K562 (cell line): ENCODE measurements at regions not wholly inside any gene's neighbourhood (a gene's known extent, or its start where the extent isn't known, plus 50 kb on each side); places are given as distances from the start of the nearest gene placed in this dataset.

Experiments
- ATAC-seq: fragments of 200-7000 bp; cut with Tn5 transposase; 3 replicates; pipeline ENCODE4 v1.9.1; 2020; ENCODE audit warnings: moderate library complexity
- BruUV-seq: library from RNA; stranded (reverse); fragments of 400-500 nt; replicated peaks from 2 replicates; lab custom pipeline; 2021; lab: Mats Ljungman, UMichigan
- CTCF ChIA-PET: fragments of 300-600 bp; formaldehyde crosslinking; extraction: SDS; loops from one replicate; lab custom pipeline; 2021; ENCODE audit warnings: low intra/inter-chr PET ratio; lab: Yijun Ruan, JAX
- POLR2A ChIA-PET: fragments of 300-600, 350-650 bp; sonication (Branson Sonifier 250); formaldehyde crosslinking; extraction: SDS; loops from one replicate; lab custom pipeline; 2021; ENCODE audit warnings: antibody characterized with exemption, inconsistent platforms; lab: Yijun Ruan, JAX
- DNase-seq, 4 experiments: peaks; one replicate each; pipeline versions ENCODE4 v3.0.0 to v3.0.0-alpha.2; 2011 to 2018; ENCODE audit warnings: low spot score in 3 of 4, mixed read lengths in 3 of 4; ENCODE audit errors: extremely low read depth in 1 of 4
- FAIRE-seq: peaks from 2 replicates; lab custom pipeline; 2011; peaks lifted over from hg19 to GRCh38; lab: Jason Lieb, UNC
- H2AFZ ChIP-seq: 2 replicates; pipeline ENCODE4 v1.6.0; 2011; ENCODE audit warnings: low read depth, low read length, control low read depth, inconsistent platforms
- H3K27ac ChIP-seq: fragments of 200-600 bp; 3 replicates; pipeline ENCODE4 v1.8.0; 2011; ENCODE audit warnings: low read depth, mild to moderate bottlenecking, control low read depth, inconsistent platforms, low read length, moderate library complexity, mixed read lengths; ENCODE audit errors: extremely low read depth
- H3K27me3 ChIP-seq, 2 experiments: fragments of 300-600 bp in 1 of 2; 2 replicates in 1 of 2; 3 replicates in 1 of 2; pipeline versions ENCODE4 v1.6.0 to v1.8.0; 2011; ENCODE audit warnings: inconsistent platforms in 2 of 2, low read length in 2 of 2, mild to moderate bottlenecking in 1 of 2, mixed read lengths in 1 of 2, moderate library complexity in 1 of 2; ENCODE audit not compliant: control insufficient read depth in 2 of 2, insufficient read depth in 2 of 2
- H3K36me3 ChIP-seq: fragments of 300-600 bp; 3 replicates; pipeline ENCODE4 v1.8.0; 2011; ENCODE audit warnings: mild to moderate bottlenecking, low read length, inconsistent platforms; ENCODE audit not compliant: control insufficient read depth, insufficient read depth
- H3K4me1 ChIP-seq, 2 experiments: fragments of 200-600 bp in 1 of 2; replicated peaks in 1 of 2; 2 replicates in 1 of 2; 3 replicates in 1 of 2; pipeline versions ENCODE4 v1.5.1 to v1.8.0; 2011; ENCODE audit warnings: inconsistent platforms in 2 of 2, low read length in 2 of 2, mild to moderate bottlenecking in 1 of 2, mixed read lengths in 1 of 2, moderate library complexity in 1 of 2; ENCODE audit not compliant: control insufficient read depth in 2 of 2, insufficient read depth in 2 of 2
- H3K4me2 ChIP-seq: 2 replicates; pipeline ENCODE4 v1.6.1; 2011; ENCODE audit warnings: low read length, control low read depth, inconsistent platforms, mixed read lengths; ENCODE audit not compliant: insufficient read depth
- H3K4me3 ChIP-seq: fragments of 200-600 bp; sonication (generic), shearing (Covaris generic); 2 replicates; pipeline ENCODE4 v1.5.1; 2016; ENCODE audit warnings: control low read depth, inconsistent platforms
- H3K79me2 ChIP-seq: fragments of 200-600 bp; 3 replicates; pipeline ENCODE4 v1.8.0; 2011; ENCODE audit warnings: low read length, inconsistent platforms; ENCODE audit not compliant: control insufficient read depth, insufficient read depth
- H3K9ac ChIP-seq, 2 experiments: 2 replicates each; pipeline versions ENCODE4 v1.6.0 to v1.6.1; 2011; ENCODE audit warnings: low read depth in 2 of 2, low read length in 2 of 2, control low read depth in 1 of 2, inconsistent platforms in 1 of 2, mild to moderate bottlenecking in 1 of 2, mixed read lengths in 1 of 2; ENCODE audit not compliant: insufficient read depth in 1 of 2
- H3K9me1 ChIP-seq: one replicate; pipeline ENCODE4 v1.6.0; 2011; ENCODE audit warnings: inconsistent platforms, mild to moderate bottlenecking, low read length, moderate library complexity; ENCODE audit not compliant: control insufficient read depth, insufficient read depth
- H3K9me3 ChIP-seq: replicated peaks from 2 replicates; pipeline ENCODE4 v1.5.1; 2011; ENCODE audit warnings: low read depth, low read length, inconsistent platforms; ENCODE audit not compliant: control insufficient read depth, insufficient read depth
- H4K20me1 ChIP-seq: replicated peaks from 2 replicates; pipeline ENCODE4 v1.6.1; 2011; ENCODE audit warnings: low read length, inconsistent platforms, mixed read lengths; ENCODE audit not compliant: control insufficient read depth, insufficient read depth
- AFF1 ChIP-seq, 2 experiments: fragments of 450-650 bp; IDR thresholded peaks; 2 replicates each; pipeline ENCODE4 v1.6.1; 2018; ENCODE audit warnings: mild to moderate bottlenecking in 2 of 2, low read depth in 1 of 2; ENCODE audit not compliant: partially characterized antibody in 2 of 2
- ETV6 ChIP-seq, 3 experiments: fragments of 150-350 bp in 1 of 3; sonication (generic) in 1 of 3; formaldehyde crosslinking in 1 of 3; IDR thresholded peaks; 2 replicates each; pipeline versions ENCODE4 v1.6.1 to v1.8.0; 2014 to 2022; ENCODE audit warnings: borderline replicate concordance in 2 of 3, low read depth in 2 of 3, antibody characterized with exemption in 1 of 3, low read length in 1 of 3, mild to moderate bottlenecking in 1 of 3, missing genetic modification reagents in 1 of 3
- FOSL1 ChIP-seq: fragments of 200-800 bp; sonication (Bioruptor generic); conservative IDR thresholded peaks from 2 replicates; pipeline ENCODE4 v1.6.1; 2016; ENCODE audit warnings: missing genetic modification characterization, missing compliant biosample characterization
- MAX ChIP-seq: sonication (generic); formaldehyde crosslinking; IDR thresholded peaks from 2 replicates; pipeline ENCODE4 v1.9.0; 2022; ENCODE audit warnings: mild to moderate bottlenecking, missing genetic modification reagents
- NELFE ChIP-seq: IDR thresholded peaks from 2 replicates; pipeline ENCODE4 v1.6.1; 2011; ENCODE audit warnings: mild to moderate bottlenecking; ENCODE audit not compliant: insufficient read depth, insufficient read length
- RBM15 ChIP-seq: fragments of 200-400 bp; formaldehyde crosslinking; IDR thresholded peaks from 2 replicates; pipeline ENCODE4 v1.6.1; 2018; ENCODE audit warnings: mild to moderate bottlenecking, low read length, moderate library complexity; ENCODE audit not compliant: insufficient read depth
- SMAD3 ChIP-seq: fragments of 450-650 bp; formaldehyde crosslinking; conservative IDR thresholded peaks from 2 replicates; pipeline ENCODE4 v1.4.0; 2020; ENCODE audit warnings: mild to moderate bottlenecking
- SRSF3 ChIP-seq: fragments of 200-400 bp; formaldehyde crosslinking; IDR thresholded peaks from 2 replicates; pipeline ENCODE4 v1.6.1; 2016; ENCODE audit warnings: mild to moderate bottlenecking, low read length, moderate library complexity; ENCODE audit not compliant: insufficient read depth
- UBTF ChIP-seq, 2 experiments: IDR thresholded peaks; 2 replicates each; pipeline ENCODE4 v1.6.1; 2012; ENCODE audit warnings: improper control_type of control experiment in 2 of 2, low read depth in 2 of 2, low read length in 2 of 2, borderline replicate concordance in 1 of 2
- ZSCAN32 ChIP-seq: fragments of 450-650 bp; formaldehyde crosslinking; IDR thresholded peaks from 2 replicates; pipeline ENCODE4 v1.4.0; 2020; ENCODE audit warnings: mild to moderate bottlenecking, moderate library complexity
- WGBS: fragments of 100-300 bp; shearing (Covaris generic); methylation state at CpG from one replicate; pipeline ENCODE4 v1.1.6; 2016; ENCODE audit warnings: low coverage, mixed read lengths; ENCODE audit not compliant: insufficient coverage; ENCODE audit errors: missing lambda C conversion rate; 5-methylcytosine and 5-hydroxymethylcytosine counted together
- in situ Hi-C: fragments of 300-500 bp; cut with MboI; formaldehyde crosslinking; loops from 4 replicates; pipeline ENCODE4 v1.15.0; 2018; ENCODE audit warnings: inconsistent platforms, mixed read lengths
- intact Hi-C: fragments of 100-400 bp; cut with micrococcal nuclease; formaldehyde crosslinking; loops from 2 replicates; pipeline ENCODE4 v1.14.2; 2022
- TF ChIP-seq, protein P1 (sequence below): fragments of 450-650 bp; IDR thresholded peaks from one replicate; pipeline ENCODE4 v1.6.1; 2018; ENCODE audit warnings: mild to moderate bottlenecking, moderate library complexity; ENCODE audit not compliant: partially characterized antibody

GRCh38 chr18:25759111-25759510 is 331.3 kb downstream of the SS18 start:
- Histone ChIP-seq H3K79me2 (no peaks in the 10 kb centered on the region), H3K4me3 (no peak overlapping the region), H3K9me1 (no peaks in the 10 kb centered on the region), H4K20me1 (no peaks in the 10 kb centered on the region), H3K9ac (no peak overlapping the region), H3K36me3 (no peaks in the 10 kb centered on the region), H3K4me2 (no peak overlapping the region), H3K27ac (no peak overlapping the region), H3K27me3 (no peaks in the 10 kb centered on the region), H3K9me3 (no peaks in the 10 kb centered on the region; the same call in 1 of the 2 replicates), H3K4me1 (no peaks in the 10 kb centered on the region), H2AFZ (no peak overlapping the region)
- BruUV-seq, result no TSS peak
- in situ Hi-C loops (no loop called here), intact Hi-C loops (no loop called here)
- ChIA-PET POLR2A (no interaction called here), CTCF (no interaction called here)
- DNase-seq (no peak), FAIRE-seq (no peak), ATAC-seq (no peak)
- WGBS, result 0% methylated on average over 1 of the region's 1 CpG
- TF ChIP-seq AFF1 (IDR thresholded peaks at IDR 0.05; ENCODE audit: low read depth in 1 of 2, partially characterized antibody in 2 of 2), result no peak
- no peak for TF ChIP-seq UBTF (IDR thresholded peaks at IDR 0.05; ENCODE audit: borderline replicate concordance in 1 of 2, low read depth in 2 of 2, low read length in 2 of 2)
- no peak for TF ChIP-seq NELFE
- TF ChIP-seq SMAD3 (CRISPR knock-in tag), result no peak
- TF ChIP-seq MAX (CRISPR knock-in tag), result no peak
- no peak for TF ChIP-seq FOSL1 (tag)
- TF ChIP-seq, protein P1, sequence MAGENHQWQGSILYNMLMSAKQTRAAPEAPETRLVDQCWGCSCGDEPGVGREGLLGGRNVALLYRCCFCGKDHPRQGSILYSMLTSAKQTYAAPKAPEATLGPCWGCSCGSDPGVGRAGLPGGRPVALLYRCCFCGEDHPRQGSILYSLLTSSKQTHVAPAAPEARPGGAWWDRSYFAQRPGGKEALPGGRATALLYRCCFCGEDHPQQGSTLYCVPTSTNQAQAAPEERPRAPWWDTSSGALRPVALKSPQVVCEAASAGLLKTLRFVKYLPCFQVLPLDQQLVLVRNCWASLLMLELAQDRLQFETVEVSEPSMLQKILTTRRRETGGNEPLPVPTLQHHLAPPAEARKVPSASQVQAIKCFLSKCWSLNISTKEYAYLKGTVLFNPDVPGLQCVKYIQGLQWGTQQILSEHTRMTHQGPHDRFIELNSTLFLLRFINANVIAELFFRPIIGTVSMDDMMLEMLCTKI, result no peak
- TF ChIP-seq RBM15, result no peak
- no peak for TF ChIP-seq ETV6 (IDR thresholded peaks at IDR 0.05; ENCODE audit: borderline replicate concordance in 1 of 2, low read depth in 2 of 2, low read length in 1 of 2)
- TF ChIP-seq ETV6 (CRISPR knock-in tag; IDR thresholded peaks at IDR 0.05; ENCODE audit: borderline replicate concordance), result no peak
- TF ChIP-seq ZSCAN32, result no peak
- no peak for TF ChIP-seq SRSF3
